H9 (cell line): ENCODE measurements at regions not wholly inside any gene's neighbourhood (a gene's known extent, or its start where the extent isn't known, plus 50 kb on each side); places are given as distances from the start of the nearest gene placed in this dataset.

Experiments
- DNase-seq: peaks from one replicate; pipeline ENCODE4 v3.0.0-alpha.2; 2017
- H2AFZ ChIP-seq: one replicate; pipeline ENCODE4 v1.6.1; 2013; ENCODE audit warnings: mild to moderate bottlenecking, low read length, control low read depth, moderate library complexity
- H2AK5ac ChIP-seq: 2 replicates; pipeline ENCODE4 v1.6.1; 2013; ENCODE audit warnings: low read length, control low read depth, mixed read lengths; ENCODE audit not compliant: insufficient read length
- H2BK120ac ChIP-seq: one replicate; pipeline ENCODE4 v1.6.1; 2013; ENCODE audit warnings: low read depth, mild to moderate bottlenecking, low read length, control low read depth, inconsistent platforms; ENCODE audit not compliant: poor library complexity, severe bottlenecking
- H2BK12ac ChIP-seq: 2 replicates; pipeline ENCODE4 v1.6.1; 2013; ENCODE audit warnings: low read length, control low read depth, mixed read lengths, low read depth; ENCODE audit not compliant: insufficient read length
- H2BK15ac ChIP-seq: 2 replicates; pipeline ENCODE4 v1.6.1; 2013; ENCODE audit warnings: low read depth, low read length, control low read depth
- H2BK20ac ChIP-seq: one replicate; pipeline ENCODE4 v1.6.1; 2013; ENCODE audit warnings: low read depth, mild to moderate bottlenecking, low read length, control low read depth, inconsistent platforms; ENCODE audit not compliant: poor library complexity, severe bottlenecking
- H2BK5ac ChIP-seq: 2 replicates; pipeline ENCODE4 v1.6.1; 2013; ENCODE audit warnings: low read length, control low read depth, mixed read lengths; ENCODE audit not compliant: insufficient read length
- H3K14ac ChIP-seq: 2 replicates; pipeline ENCODE4 v1.6.1; 2013; ENCODE audit warnings: low read length, control low read depth; ENCODE audit not compliant: insufficient read depth
- H3K18ac ChIP-seq: 2 replicates; pipeline ENCODE4 v1.6.1; 2013; ENCODE audit warnings: low read depth, mild to moderate bottlenecking, mixed read lengths, low read length, control low read depth; ENCODE audit not compliant: insufficient read length
- H3K23ac ChIP-seq: 2 replicates; pipeline ENCODE4 v1.6.1; 2013; ENCODE audit warnings: low read length, control low read depth, mixed read lengths, low read depth; ENCODE audit not compliant: insufficient read length
- H3K23me2 ChIP-seq: 2 replicates; pipeline ENCODE4 v1.6.1; 2013; ENCODE audit warnings: low read depth, mild to moderate bottlenecking, mixed read lengths, low read length, control low read depth; ENCODE audit not compliant: insufficient read length, poor library complexity, severe bottlenecking
- H3K27ac ChIP-seq: 2 replicates; pipeline ENCODE4 v1.5.1; 2013; ENCODE audit warnings: low read length, control low read depth, mixed read lengths, low read depth; ENCODE audit not compliant: insufficient read length
- H3K27me3 ChIP-seq: 2 replicates; pipeline ENCODE4 v1.6.1; 2013; ENCODE audit warnings: low read length, control low read depth, inconsistent platforms; ENCODE audit not compliant: insufficient read depth
- H3K4ac ChIP-seq: 2 replicates; pipeline ENCODE4 v1.6.1; 2013; ENCODE audit warnings: low read depth, mild to moderate bottlenecking, control low read depth, inconsistent platforms, low read length, moderate library complexity
- H3K4me1 ChIP-seq: 2 replicates; pipeline ENCODE4 v1.6.1; 2013; ENCODE audit warnings: low read length, control low read depth, inconsistent platforms; ENCODE audit not compliant: insufficient read depth
- H3K4me2 ChIP-seq: 2 replicates; pipeline ENCODE4 v1.6.1; 2013; ENCODE audit warnings: low read length, control low read depth, mixed read lengths; ENCODE audit not compliant: insufficient read length, insufficient read depth
- H3K56ac ChIP-seq: 2 replicates; pipeline ENCODE4 v1.6.1; 2013; ENCODE audit warnings: low read depth, mild to moderate bottlenecking, mixed read lengths, low read length, control low read depth; ENCODE audit not compliant: insufficient read length
- H3K79me1 ChIP-seq: 2 replicates; pipeline ENCODE4 v1.6.1; 2013; ENCODE audit warnings: low read depth, mild to moderate bottlenecking, moderate library complexity, low read length, control low read depth, inconsistent platforms; ENCODE audit not compliant: insufficient read depth, poor library complexity, severe bottlenecking
- H3K79me2 ChIP-seq: 2 replicates; pipeline ENCODE4 v1.6.1; 2013; ENCODE audit warnings: low read length, control low read depth, inconsistent platforms; ENCODE audit not compliant: insufficient read depth
- H3K9ac ChIP-seq: 2 replicates; pipeline ENCODE4 v1.6.1; 2013; ENCODE audit warnings: low read length, control low read depth, mixed read lengths; ENCODE audit not compliant: insufficient read length; ENCODE audit errors: extremely low read depth
- H3K9me3 ChIP-seq: one replicate; pipeline ENCODE4 v1.6.1; 2013; ENCODE audit warnings: low read depth, low read length, inconsistent platforms; ENCODE audit not compliant: control insufficient read depth
- H3T11ph ChIP-seq: one replicate; pipeline ENCODE4 v1.6.1; 2013; ENCODE audit warnings: mild to moderate bottlenecking, low read length, control low read depth, inconsistent platforms
- H4K20me1 ChIP-seq: one replicate; pipeline ENCODE4 v1.6.1; 2013; ENCODE audit not compliant: control insufficient read depth, insufficient read length, insufficient read depth
- H4K5ac ChIP-seq: 2 replicates; pipeline ENCODE4 v1.6.1; 2013; ENCODE audit warnings: low read depth, mild to moderate bottlenecking, mixed read lengths, low read length, control low read depth; ENCODE audit not compliant: insufficient read length
- H4K8ac ChIP-seq: replicated peaks from 2 replicates; pipeline ENCODE4 v1.6.1; 2013; ENCODE audit warnings: low read length, control low read depth, mixed read lengths, low read depth; ENCODE audit not compliant: insufficient read length
- H4K91ac ChIP-seq: 2 replicates; pipeline ENCODE4 v1.6.1; 2013; ENCODE audit warnings: low read depth, mild to moderate bottlenecking, moderate library complexity, mixed read lengths, low read length, control low read depth; ENCODE audit not compliant: insufficient read length
- H3K27ac Mint-ChIP-seq, 3 experiments: 2 replicates in 2 of 3; 3 replicates in 1 of 3; pipeline ENCODE4 v1.8.0; 2020 to 2021; ENCODE audit warnings: mixed read lengths in 3 of 3, mild to moderate bottlenecking in 1 of 3, moderate library complexity in 1 of 3
- H3K27me3 Mint-ChIP-seq: 2 replicates; pipeline ENCODE4 v1.8.0; 2021; ENCODE audit warnings: low read depth, mild to moderate bottlenecking, moderate library complexity, mixed read lengths
- H3K36me3 Mint-ChIP-seq, 3 experiments: 2 replicates in 2 of 3; 3 replicates in 1 of 3; pipeline ENCODE4 v1.8.0; 2020 to 2021; ENCODE audit warnings: low read depth in 3 of 3, mixed read lengths in 3 of 3; ENCODE audit not compliant: insufficient read depth in 1 of 3
- H3K4me1 Mint-ChIP-seq, 2 experiments: 2 replicates each; pipeline ENCODE4 v1.8.0; 2020; ENCODE audit warnings: mixed read lengths in 2 of 2
- H3K4me3 Mint-ChIP-seq, 2 experiments: 2 replicates in 1 of 2; 3 replicates in 1 of 2; pipeline ENCODE4 v1.8.0; 2020 to 2021; ENCODE audit warnings: mild to moderate bottlenecking in 2 of 2, mixed read lengths in 2 of 2, moderate library complexity in 1 of 2
- H3K9me3 Mint-ChIP-seq, 2 experiments: 2 replicates in 1 of 2; 3 replicates in 1 of 2; pipeline ENCODE4 v1.8.0; 2020; ENCODE audit warnings: mild to moderate bottlenecking in 2 of 2, mixed read lengths in 2 of 2, moderate library complexity in 1 of 2
- WGBS: extraction: QIAGEN DNeasy Blood & Tissue Kit; methylation state at CpG from one replicate; pipeline ENCODE4 v1.1.7; 2013; ENCODE audit warnings: missing lambda C conversion rate, low lambda C conversion rate, mixed read lengths; ENCODE audit not compliant: insufficient read length; ENCODE audit errors: extremely low coverage; 5-methylcytosine and 5-hydroxymethylcytosine counted together
- TF ChIP-seq, protein P1 (sequence below): fragments of 200-600 bp; sonication (generic); conservative IDR thresholded peaks from 3 replicates; pipeline ENCODE4 v1.8.0; 2021; ENCODE audit warnings: antibody characterized with exemption, mild to moderate bottlenecking

- no peak for DNase-seq
- Histone ChIP-seq H3K18ac (no peak overlapping the region), H3K79me1 (no peaks in the 10 kb centered on the region), H3K27me3 (no peaks in the 10 kb centered on the region), H2BK5ac (no peak overlapping the region), H3K23me2 (no peaks in the 10 kb centered on the region), H4K5ac (no peak overlapping the region), H3K23ac (no peak overlapping the region), H3K27ac (no peak overlapping the region), H2AFZ (no peak overlapping the region), H4K8ac (no peak overlapping the region), H3K79me2 (no peaks in the 10 kb centered on the region), H2BK12ac (no peak overlapping the region), H4K91ac (no peak overlapping the region), H3K9ac (no peak overlapping the region), H3K4ac (no peak overlapping the region), H3K56ac (no peak overlapping the region), H2AK5ac (no peak overlapping the region), H2BK20ac (no peak overlapping the region), H2BK15ac (no peak overlapping the region), H3K9me3 (no peaks in the 10 kb centered on the region), H3K4me2 (no peak overlapping the region), H3K14ac (no peak overlapping the region), H3T11ph (no peak overlapping the region), H3K4me1 (no peaks in the 10 kb centered on the region; the same call in 1 of the 2 replicates), H4K20me1 (no peaks in the 10 kb centered on the region), H2BK120ac (no peak overlapping the region)
- no peaks in the 10 kb centered on the region for H3K9me3 Mint-ChIP-seq
- TF ChIP-seq, protein P1, sequence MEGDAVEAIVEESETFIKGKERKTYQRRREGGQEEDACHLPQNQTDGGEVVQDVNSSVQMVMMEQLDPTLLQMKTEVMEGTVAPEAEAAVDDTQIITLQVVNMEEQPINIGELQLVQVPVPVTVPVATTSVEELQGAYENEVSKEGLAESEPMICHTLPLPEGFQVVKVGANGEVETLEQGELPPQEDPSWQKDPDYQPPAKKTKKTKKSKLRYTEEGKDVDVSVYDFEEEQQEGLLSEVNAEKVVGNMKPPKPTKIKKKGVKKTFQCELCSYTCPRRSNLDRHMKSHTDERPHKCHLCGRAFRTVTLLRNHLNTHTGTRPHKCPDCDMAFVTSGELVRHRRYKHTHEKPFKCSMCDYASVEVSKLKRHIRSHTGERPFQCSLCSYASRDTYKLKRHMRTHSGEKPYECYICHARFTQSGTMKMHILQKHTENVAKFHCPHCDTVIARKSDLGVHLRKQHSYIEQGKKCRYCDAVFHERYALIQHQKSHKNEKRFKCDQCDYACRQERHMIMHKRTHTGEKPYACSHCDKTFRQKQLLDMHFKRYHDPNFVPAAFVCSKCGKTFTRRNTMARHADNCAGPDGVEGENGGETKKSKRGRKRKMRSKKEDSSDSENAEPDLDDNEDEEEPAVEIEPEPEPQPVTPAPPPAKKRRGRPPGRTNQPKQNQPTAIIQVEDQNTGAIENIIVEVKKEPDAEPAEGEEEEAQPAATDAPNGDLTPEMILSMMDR: no peak
- H3K4me1 Mint-ChIP-seq: peaks cover 7% of the 10 kb centered on the region in 2 experiments
- no peak overlapping the region for H3K27ac Mint-ChIP-seq
- H3K4me3 Mint-ChIP-seq: no peak overlapping the region
- no peaks in the 10 kb centered on the region for H3K36me3 Mint-ChIP-seq
- WGBS: no CpG with 5 or more reads among the region's 1 CpG
- no peaks in the 10 kb centered on the region for H3K27me3 Mint-ChIP-seq
Observed at GRCh38 chr1:221418346-221418745, 323.5 kb downstream of the DUSP10 start.
